HepG2 (cell line): ENCODE measurements at regions not wholly inside any gene's neighbourhood (a gene's known extent, or its start where the extent isn't known, plus 50 kb on each side); places are given as distances from the start of the nearest gene placed in this dataset.

Experiments used
- ATAC-seq: fragments of 200-7000 bp; cut with Tn5 transposase; 3 replicates; pipeline ENCODE4 v1.9.1; 2020; ENCODE audit warnings: mild to moderate bottlenecking, moderate library complexity
- BruUV-seq: library from RNA; stranded (reverse); fragments of 400-500 nt; replicated peaks from 2 replicates; lab custom pipeline; 2021; lab: Mats Ljungman, UMichigan
- CTCF ChIA-PET: fragments of 300-600 bp; formaldehyde crosslinking; extraction: SDS; loops from one replicate; lab custom pipeline; 2021; ENCODE audit warnings: low total read pairs, inconsistent platforms, low intra/inter-chr PET ratio; lab: Yijun Ruan, JAX
- POLR2A ChIA-PET: fragments of 350-600 bp; sonication (Branson Sonifier 250); formaldehyde crosslinking; loops from one replicate; lab custom pipeline; 2020; ENCODE audit warnings: antibody characterized with exemption, inconsistent platforms; lab: Yijun Ruan, JAX
- DNase-seq: peaks from one replicate; pipeline ENCODE4 v3.0.0-alpha.2; 2015; ENCODE audit warnings: low spot score
- FAIRE-seq: peaks from 3 replicates; lab custom pipeline; 2011; peaks lifted over from hg19 to GRCh38; lab: Jason Lieb, UNC
- H2AFZ ChIP-seq: one replicate; pipeline ENCODE4 v1.6.1; 2011; ENCODE audit warnings: low read length, inconsistent platforms
- H3K27ac ChIP-seq: fragments of 300-600 bp; 3 replicates; pipeline ENCODE4 v1.8.0; 2011; ENCODE audit warnings: mixed run types, mild to moderate bottlenecking, mixed read lengths, low read length, inconsistent platforms; ENCODE audit not compliant: insufficient read depth; ENCODE audit errors: extremely low read length
- H3K27me3 ChIP-seq, 2 experiments: fragments of 200-600 bp in 1 of 2; 2 replicates in 1 of 2; 3 replicates in 1 of 2; pipeline versions ENCODE4 v1.6.0 to v1.8.0; 2011; ENCODE audit warnings: low read length in 2 of 2, mild to moderate bottlenecking in 2 of 2, moderate library complexity in 2 of 2, inconsistent platforms in 1 of 2; ENCODE audit not compliant: insufficient read depth in 2 of 2, control insufficient read depth in 1 of 2
- H3K36me3 ChIP-seq, 2 experiments: fragments of 200-600 bp in 1 of 2; replicated peaks in 1 of 2; 2 replicates in 1 of 2; 3 replicates in 1 of 2; pipeline versions ENCODE4 v1.5.1 to v1.8.0; 2011; ENCODE audit warnings: low read length in 2 of 2, inconsistent platforms in 1 of 2; ENCODE audit not compliant: insufficient read depth in 2 of 2, control insufficient read depth in 1 of 2
- H3K4me1 ChIP-seq: 2 replicates; pipeline ENCODE4 v1.5.1; 2012; ENCODE audit warnings: low read length, inconsistent platforms; ENCODE audit not compliant: insufficient read depth
- H3K4me2 ChIP-seq: 2 replicates; pipeline ENCODE4 v1.6.0; 2011; ENCODE audit warnings: low read depth, low read length, inconsistent platforms
- H3K4me3 ChIP-seq, 3 experiments: fragments of 200-600 bp in 1 of 3; sonication (generic), shearing (Covaris generic) in 1 of 3; replicated peaks in 1 of 3; 2 replicates each; pipeline ENCODE4 v1.5.1; 2011 to 2016; ENCODE audit warnings: low read length in 3 of 3, inconsistent platforms in 2 of 3, low read depth in 2 of 3, mild to moderate bottlenecking in 2 of 3, control low read depth in 1 of 3, mixed read lengths in 1 of 3; ENCODE audit not compliant: insufficient read depth in 1 of 3
- H3K79me2 ChIP-seq: one replicate; pipeline ENCODE4 v1.6.1; 2011; ENCODE audit warnings: low read length, inconsistent platforms; ENCODE audit not compliant: insufficient read depth
- H3K9ac ChIP-seq: 2 replicates; pipeline ENCODE4 v1.6.0; 2011; ENCODE audit warnings: mild to moderate bottlenecking, low read depth, low read length, inconsistent platforms; ENCODE audit not compliant: insufficient read depth
- H3K9me3 ChIP-seq: 2 replicates; pipeline ENCODE4 v1.5.1; 2012; ENCODE audit warnings: mild to moderate bottlenecking, low read length
- H4K20me1 ChIP-seq: 2 replicates; pipeline ENCODE4 v1.6.0; 2011; ENCODE audit warnings: inconsistent platforms, mild to moderate bottlenecking, low read length, moderate library complexity; ENCODE audit not compliant: insufficient read depth
- GATAD2A ChIP-seq: IDR thresholded peaks from 2 replicates; pipeline ENCODE4 v1.6.1; 2016
- HMGA1 ChIP-seq: sonication (generic); formaldehyde crosslinking; conservative IDR thresholded peaks from 2 replicates; pipeline ENCODE4 v1.4.0; 2020; ENCODE audit warnings: missing genetic modification reagents
- KLF16 ChIP-seq, 2 experiments: sonication (generic) in 1 of 2; formaldehyde crosslinking in 1 of 2; IDR thresholded peaks; 2 replicates each; pipeline versions ENCODE4 v1.6.1 to v1.8.0; 2016 to 2023; ENCODE audit warnings: missing genetic modification reagents in 2 of 2, missing compliant biosample characterization in 1 of 2
- SP140L ChIP-seq: sonication (generic); formaldehyde crosslinking; IDR thresholded peaks from 2 replicates; pipeline ENCODE4 v1.4.0; 2020; ENCODE audit warnings: missing genetic modification reagents, borderline replicate concordance
- TRIM24 ChIP-seq: sonication (generic); formaldehyde crosslinking; IDR thresholded peaks from 2 replicates; pipeline ENCODE4 v1.8.0; 2022; ENCODE audit warnings: mild to moderate bottlenecking, missing genetic modification reagents
- ZNF572 ChIP-seq: sonication (generic); formaldehyde crosslinking; IDR thresholded peaks from 2 replicates; pipeline ENCODE4 v1.5.1; 2020; ENCODE audit warnings: mild to moderate bottlenecking, missing genetic modification reagents
- ZNF619 ChIP-seq: sonication (generic); formaldehyde crosslinking; IDR thresholded peaks from 2 replicates; pipeline ENCODE4 v1.4.0; 2020; ENCODE audit warnings: mild to moderate bottlenecking, missing genetic modification reagents
- ZNF713 ChIP-seq: sonication (generic); formaldehyde crosslinking; IDR thresholded peaks from 2 replicates; pipeline ENCODE4 v1.4.0; 2020; ENCODE audit warnings: mild to moderate bottlenecking, missing genetic modification reagents
- WGBS: methylation state at CpG from one replicate; pipeline ENCODE4 v1.1.6; 2017; ENCODE audit warnings: low lambda C conversion rate; 5-methylcytosine and 5-hydroxymethylcytosine counted together
- in situ Hi-C: cut with HindIII; loops from 2 replicates; pipeline ENCODE4 v1.10.0; 2017; ENCODE audit warnings: low pct_unique_long_range_greater_than_20kb; ENCODE audit not compliant: extremely low pct_ligation_motif_present
- intact Hi-C: fragments of 100-400 bp; cut with micrococcal nuclease; formaldehyde crosslinking; loops from one replicate; pipeline ENCODE4 v1.10.0; 2022; ENCODE audit not compliant: unreplicated experiment
- TF ChIP-seq, protein P1 (sequence below): sonication (generic); formaldehyde crosslinking; IDR thresholded peaks from 2 replicates; pipeline ENCODE4 v1.5.0; 2020; ENCODE audit warnings: missing genetic modification reagents, mild to moderate bottlenecking, borderline replicate concordance
- TF ChIP-seq, protein P2 (sequence below): sonication (generic); formaldehyde crosslinking; IDR thresholded peaks from 2 replicates; pipeline ENCODE4 v1.4.0; 2020; ENCODE audit warnings: missing genetic modification reagents
- TF ChIP-seq, protein P3 (sequence below): sonication (generic); formaldehyde crosslinking; IDR thresholded peaks from 2 replicates; pipeline ENCODE4 v1.5.1; 2020; ENCODE audit warnings: mild to moderate bottlenecking, missing genetic modification reagents, borderline replicate concordance
- TF ChIP-seq, protein P4 (sequence below): sonication (generic); formaldehyde crosslinking; IDR thresholded peaks from 2 replicates; pipeline ENCODE4 v1.8.1; 2023; ENCODE audit warnings: mild to moderate bottlenecking, inconsistent platforms, moderate library complexity, missing genetic modification reagents, borderline replicate concordance

DNA sequence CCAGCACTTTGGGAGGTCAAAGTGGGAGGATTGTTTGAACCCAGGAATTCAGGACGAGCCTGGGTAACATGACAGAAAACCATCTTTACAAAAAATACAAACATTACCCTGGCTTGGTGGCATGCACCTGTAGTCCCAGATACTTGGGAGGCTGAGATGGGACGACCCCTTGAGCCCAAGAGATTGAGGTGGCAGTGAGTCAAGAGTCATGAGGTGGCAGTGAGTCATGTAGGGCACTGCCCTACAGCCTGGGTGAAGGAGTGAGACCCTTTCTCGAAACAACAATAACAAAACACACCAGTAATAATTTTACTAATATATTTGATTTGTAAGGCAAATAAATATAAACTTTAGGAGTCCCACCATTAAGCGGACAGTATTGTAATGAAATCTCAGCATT lies 1906.2 kb downstream of the NCAM2 start:
- Histone ChIP-seq H3K4me3 (no peak overlapping the region), H3K9me3 (peaks cover 69% of the 10 kb centered on the region), H2AFZ (no peak overlapping the region), H3K4me1 (no peaks in the 10 kb centered on the region), H3K79me2 (no peaks in the 10 kb centered on the region), H3K27me3 (no peaks in the 10 kb centered on the region), H3K4me2 (no peak overlapping the region), H3K27ac (no peak overlapping the region)
- BruUV-seq = no TSS peak
- intact Hi-C loops (no loop called here), in situ Hi-C loops (no loop called here)
- no peak for ATAC-seq
- 25% methylated on average over 4 of the region's 4 CpGs for WGBS
- POLR2A ChIA-PET = no interaction called here
- DNase-seq = no peak
- TF ChIP-seq ZNF713 (no peak), ZNF572 (no peak), GATAD2A (CRISPR knock-in tag) (no peak), ZNF619 (CRISPR knock-in tag) (no peak), HMGA1 (CRISPR knock-in tag) (no peak), TRIM24 (CRISPR knock-in tag) (no peak), SP140L (CRISPR knock-in tag) (no peak), KLF16 (CRISPR knock-in tag; IDR thresholded peaks at IDR 0.05) (no peak)
- TF ChIP-seq, protein P1, sequence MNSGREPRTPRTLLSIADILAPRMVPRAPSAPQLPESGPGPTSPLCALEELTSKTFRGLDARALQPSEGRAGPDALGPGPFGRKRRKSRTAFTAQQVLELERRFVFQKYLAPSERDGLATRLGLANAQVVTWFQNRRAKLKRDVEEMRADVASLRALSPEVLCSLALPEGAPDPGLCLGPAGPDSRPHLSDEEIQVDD = no peak
- TF ChIP-seq, protein P2, sequence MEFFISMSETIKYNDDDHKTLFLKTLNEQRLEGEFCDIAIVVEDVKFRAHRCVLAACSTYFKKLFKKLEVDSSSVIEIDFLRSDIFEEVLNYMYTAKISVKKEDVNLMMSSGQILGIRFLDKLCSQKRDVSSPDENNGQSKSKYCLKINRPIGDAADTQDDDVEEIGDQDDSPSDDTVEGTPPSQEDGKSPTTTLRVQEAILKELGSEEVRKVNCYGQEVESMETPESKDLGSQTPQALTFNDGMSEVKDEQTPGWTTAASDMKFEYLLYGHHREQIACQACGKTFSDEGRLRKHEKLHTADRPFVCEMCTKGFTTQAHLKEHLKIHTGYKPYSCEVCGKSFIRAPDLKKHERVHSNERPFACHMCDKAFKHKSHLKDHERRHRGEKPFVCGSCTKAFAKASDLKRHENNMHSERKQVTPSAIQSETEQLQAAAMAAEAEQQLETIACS = no peak
- TF ChIP-seq, protein P3, sequence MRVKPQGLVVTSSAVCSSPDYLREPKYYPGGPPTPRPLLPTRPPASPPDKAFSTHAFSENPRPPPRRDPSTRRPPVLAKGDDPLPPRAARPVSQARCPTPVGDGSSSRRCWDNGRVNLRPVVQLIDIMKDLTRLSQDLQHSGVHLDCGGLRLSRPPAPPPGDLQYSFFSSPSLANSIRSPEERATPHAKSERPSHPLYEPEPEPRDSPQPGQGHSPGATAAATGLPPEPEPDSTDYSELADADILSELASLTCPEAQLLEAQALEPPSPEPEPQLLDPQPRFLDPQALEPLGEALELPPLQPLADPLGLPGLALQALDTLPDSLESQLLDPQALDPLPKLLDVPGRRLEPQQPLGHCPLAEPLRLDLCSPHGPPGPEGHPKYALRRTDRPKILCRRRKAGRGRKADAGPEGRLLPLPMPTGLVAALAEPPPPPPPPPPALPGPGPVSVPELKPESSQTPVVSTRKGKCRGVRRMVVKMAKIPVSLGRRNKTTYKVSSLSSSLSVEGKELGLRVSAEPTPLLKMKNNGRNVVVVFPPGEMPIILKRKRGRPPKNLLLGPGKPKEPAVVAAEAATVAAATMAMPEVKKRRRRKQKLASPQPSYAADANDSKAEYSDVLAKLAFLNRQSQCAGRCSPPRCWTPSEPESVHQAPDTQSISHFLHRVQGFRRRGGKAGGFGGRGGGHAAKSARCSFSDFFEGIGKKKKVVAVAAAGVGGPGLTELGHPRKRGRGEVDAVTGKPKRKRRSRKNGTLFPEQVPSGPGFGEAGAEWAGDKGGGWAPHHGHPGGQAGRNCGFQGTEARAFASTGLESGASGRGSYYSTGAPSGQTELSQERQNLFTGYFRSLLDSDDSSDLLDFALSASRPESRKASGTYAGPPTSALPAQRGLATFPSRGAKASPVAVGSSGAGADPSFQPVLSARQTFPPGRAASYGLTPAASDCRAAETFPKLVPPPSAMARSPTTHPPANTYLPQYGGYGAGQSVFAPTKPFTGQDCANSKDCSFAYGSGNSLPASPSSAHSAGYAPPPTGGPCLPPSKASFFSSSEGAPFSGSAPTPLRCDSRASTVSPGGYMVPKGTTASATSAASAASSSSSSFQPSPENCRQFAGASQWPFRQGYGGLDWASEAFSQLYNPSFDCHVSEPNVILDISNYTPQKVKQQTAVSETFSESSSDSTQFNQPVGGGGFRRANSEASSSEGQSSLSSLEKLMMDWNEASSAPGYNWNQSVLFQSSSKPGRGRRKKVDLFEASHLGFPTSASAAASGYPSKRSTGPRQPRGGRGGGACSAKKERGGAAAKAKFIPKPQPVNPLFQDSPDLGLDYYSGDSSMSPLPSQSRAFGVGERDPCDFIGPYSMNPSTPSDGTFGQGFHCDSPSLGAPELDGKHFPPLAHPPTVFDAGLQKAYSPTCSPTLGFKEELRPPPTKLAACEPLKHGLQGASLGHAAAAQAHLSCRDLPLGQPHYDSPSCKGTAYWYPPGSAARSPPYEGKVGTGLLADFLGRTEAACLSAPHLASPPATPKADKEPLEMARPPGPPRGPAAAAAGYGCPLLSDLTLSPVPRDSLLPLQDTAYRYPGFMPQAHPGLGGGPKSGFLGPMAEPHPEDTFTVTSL (CRISPR knock-in tag) = no peak
- TF ChIP-seq, protein P4, sequence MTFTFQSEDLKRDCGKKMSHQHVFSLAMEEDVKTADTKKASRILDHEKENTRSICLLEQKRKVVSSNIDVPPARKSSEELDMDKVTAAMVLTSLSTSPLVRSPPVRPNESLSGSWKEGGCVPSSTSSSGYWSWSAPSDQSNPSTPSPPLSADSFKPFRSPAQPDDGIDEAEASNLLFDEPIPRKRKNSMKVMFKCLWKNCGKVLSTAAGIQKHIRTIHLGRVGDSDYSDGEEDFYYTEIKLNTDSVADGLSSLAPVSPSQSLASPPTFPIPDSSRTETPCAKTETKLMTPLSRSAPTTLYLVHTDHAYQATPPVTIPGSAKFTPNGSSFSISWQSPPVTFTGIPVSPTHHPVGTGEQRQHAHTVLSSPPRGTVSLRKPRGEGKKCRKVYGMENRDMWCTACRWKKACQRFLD (CRISPR knock-in tag) = no peak
- TF ChIP-seq, all 625 proteins: peak for 0
- no peaks in the 10 kb centered on the region for H3K36me3 ChIP-seq
- H4K20me1 ChIP-seq = no peaks in the 10 kb centered on the region
- H3K9ac ChIP-seq = no peak overlapping the region
- CTCF ChIA-PET = no interaction called here
- FAIRE-seq = no peak
